Stimulated activated memory B cell treated with anti-CD40 and anti-IgM and Interleukin-4, amounts not matched to agents 10 μg/mL and 1 μg/mL and 100 μg/mL, for 72 hours (primary cell): ENCODE measurements at regions not wholly inside any gene's neighbourhood (a gene's known extent, or its start where the extent isn't known, plus 50 kb on each side); places are given as distances from the start of the nearest gene placed in this dataset.

Source experiments
- ATAC-seq: fragments of 150-1000 bp; cut with Tn5 transposase; 2 replicates; pipeline ENCODE4 v1.10.0; 2021
- H3K27ac Mint-ChIP-seq: one replicate; pipeline ENCODE4 v1.8.0; 2022; ENCODE audit warnings: mild to moderate bottlenecking, mixed read lengths
- H3K27me3 Mint-ChIP-seq: one replicate; pipeline ENCODE4 v1.8.0; 2022; ENCODE audit warnings: mixed read lengths
- H3K36me3 Mint-ChIP-seq: one replicate; pipeline ENCODE4 v1.8.0; 2022; ENCODE audit warnings: mixed read lengths
- H3K4me1 Mint-ChIP-seq: one replicate; pipeline ENCODE4 v1.8.0; 2022; ENCODE audit warnings: mixed read lengths
- H3K4me3 Mint-ChIP-seq: one replicate; pipeline ENCODE4 v1.8.0; 2022; ENCODE audit warnings: mild to moderate bottlenecking, moderate library complexity, mixed read lengths
- H3K9me3 Mint-ChIP-seq: one replicate; pipeline ENCODE4 v1.8.0; 2022; ENCODE audit warnings: mixed read lengths

DNA sequence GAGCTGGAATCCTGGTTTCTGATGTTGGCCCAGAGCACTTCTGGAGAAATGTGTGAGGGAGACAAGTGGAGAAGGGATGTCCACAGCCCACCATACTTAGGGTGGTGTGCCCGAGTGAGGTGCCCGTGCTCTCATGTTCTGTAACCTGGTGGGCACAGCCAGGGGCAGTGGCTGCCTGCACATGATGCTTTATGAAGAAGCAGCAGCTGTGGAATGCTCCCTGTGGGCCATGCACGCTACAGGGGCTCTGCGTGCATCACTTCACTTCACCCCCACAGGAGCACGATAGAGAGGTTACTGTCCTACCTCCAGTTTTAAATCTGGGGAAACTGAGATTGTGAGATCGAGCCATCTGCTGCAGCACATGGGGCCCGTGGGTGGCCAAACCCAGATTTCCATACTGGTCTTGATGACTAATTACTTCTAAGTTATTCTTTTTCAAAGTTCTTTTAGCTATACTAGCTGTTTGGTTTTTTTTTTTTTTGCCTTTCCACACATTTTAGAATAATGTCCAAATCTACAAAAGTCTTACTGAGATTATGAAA lies 441.6 kb downstream of the GADD45G start:
- H3K36me3 Mint-ChIP-seq: peaks cover 5% of the 10 kb centered on the region
- no peak for ATAC-seq
- peaks cover 4% of the 10 kb centered on the region for H3K9me3 Mint-ChIP-seq

DNA sequence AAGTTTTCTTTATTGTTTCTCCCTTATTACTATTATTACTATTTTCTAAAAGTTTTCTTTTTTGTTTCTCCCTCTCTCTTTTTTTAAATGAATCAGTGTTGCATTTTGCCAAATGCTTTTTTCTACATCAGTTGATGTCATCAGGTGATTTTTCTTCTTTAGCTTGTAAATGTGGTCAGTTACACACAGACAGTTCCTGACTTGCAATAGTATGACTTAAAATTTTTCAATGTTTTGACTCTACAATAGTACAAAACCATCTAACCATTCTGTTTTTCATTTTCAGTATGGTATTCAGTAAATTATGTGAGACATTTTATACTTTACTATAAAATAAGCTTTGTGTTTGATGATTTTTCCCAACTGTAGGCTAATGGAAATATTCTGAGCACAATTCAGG lies 443.0 kb downstream of the GADD45G start:
- no peak overlapping the region for H3K27ac Mint-ChIP-seq
- peaks cover 4% of the 10 kb centered on the region for H3K9me3 Mint-ChIP-seq
- no peaks in the 10 kb centered on the region for H3K27me3 Mint-ChIP-seq
- peaks cover 5% of the 10 kb centered on the region for H3K36me3 Mint-ChIP-seq
- no peak overlapping the region for H3K4me3 Mint-ChIP-seq
- peaks cover 6% of the 10 kb centered on the region for H3K4me1 Mint-ChIP-seq
- no peak for ATAC-seq

More for the DNA sequence above, 441.6 kb downstream of the GADD45G start:
- H3K27ac Mint-ChIP-seq: no peak overlapping the region
- peaks cover 6% of the 10 kb centered on the region for H3K4me1 Mint-ChIP-seq
- no peaks in the 10 kb centered on the region for H3K27me3 Mint-ChIP-seq
- H3K4me3 Mint-ChIP-seq: no peak overlapping the region

DNA sequence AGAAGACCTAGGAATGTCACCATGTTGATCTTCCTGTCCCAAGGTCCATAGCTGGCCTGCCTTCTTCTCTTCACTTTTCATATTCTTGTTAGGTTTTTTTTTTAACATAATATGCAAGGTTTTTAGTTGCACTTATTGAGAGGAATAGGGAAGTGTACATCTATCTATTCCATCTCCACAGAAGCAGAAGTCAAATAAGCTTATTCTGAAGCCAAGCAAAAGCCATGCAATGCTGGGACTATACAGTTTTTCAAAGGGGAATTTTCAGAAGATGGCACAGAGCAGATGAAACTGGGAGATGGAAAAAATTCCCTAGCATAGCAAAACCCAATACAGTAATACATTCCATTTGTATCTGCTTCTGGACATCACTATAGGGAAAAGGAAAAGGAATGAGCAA lies 447.6 kb downstream of the GADD45G start:
- Mint-ChIP-seq H3K4me1 (no peaks in the 10 kb centered on the region), H3K36me3 (peaks cover 14% of the 10 kb centered on the region), H3K27ac (no peak overlapping the region), H3K27me3 (peaks cover 13% of the 10 kb centered on the region), H3K4me3 (no peak overlapping the region), H3K9me3 (peaks cover 12% of the 10 kb centered on the region)
- no peak for ATAC-seq

DNA sequence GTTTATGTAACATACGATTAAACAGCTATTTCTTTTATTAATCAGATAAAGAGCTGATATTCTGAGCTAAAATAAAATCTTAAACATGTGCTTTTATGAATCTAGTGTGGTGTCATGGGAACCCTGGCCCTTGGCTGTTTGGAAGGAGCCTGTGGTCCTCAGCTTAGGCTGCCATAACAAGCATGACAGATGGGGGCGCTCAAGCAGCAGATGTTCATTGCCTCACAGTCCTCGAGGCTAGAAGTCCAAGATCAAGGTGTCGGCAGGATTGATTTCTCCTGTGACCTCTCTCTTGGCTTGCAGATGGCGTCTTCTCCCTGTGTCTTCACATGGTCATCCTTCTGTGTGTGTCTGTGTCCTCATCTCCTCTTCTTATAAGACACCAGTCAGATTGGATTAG lies 448.2 kb downstream of the GADD45G start:
- Mint-ChIP-seq H3K4me3 (no peak overlapping the region), H3K27me3 (peaks cover 13% of the 10 kb centered on the region), H3K4me1 (no peaks in the 10 kb centered on the region), H3K9me3 (peaks cover 12% of the 10 kb centered on the region), H3K36me3 (peaks cover 14% of the 10 kb centered on the region), H3K27ac (no peak overlapping the region)
- no peak for ATAC-seq

DNA sequence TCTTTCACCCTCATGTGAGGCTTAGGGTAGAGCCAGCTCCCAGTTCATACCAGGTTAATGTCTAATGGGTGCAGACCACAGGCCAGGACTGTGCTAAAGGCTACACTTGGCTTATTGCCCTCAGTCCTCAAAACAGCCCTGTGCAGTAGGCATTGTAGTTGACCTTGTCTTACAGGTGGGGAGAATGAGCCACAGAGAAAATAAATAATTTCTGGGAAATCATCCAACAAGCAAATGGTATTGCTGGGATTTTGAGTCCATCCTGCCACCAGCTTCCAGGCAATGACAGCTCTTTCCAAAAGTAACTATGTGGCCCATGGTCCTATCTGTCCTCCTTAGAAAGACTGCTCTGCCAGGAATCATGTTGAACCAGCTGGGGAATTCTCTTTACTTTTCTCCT lies 450.0 kb downstream of the GADD45G start:
- Mint-ChIP-seq H3K4me1 (no peaks in the 10 kb centered on the region), H3K36me3 (peaks cover 8% of the 10 kb centered on the region), H3K4me3 (no peak overlapping the region), H3K9me3 (peaks cover 8% of the 10 kb centered on the region), H3K27me3 (peaks cover 25% of the 10 kb centered on the region), H3K27ac (no peak overlapping the region)
- no peak for ATAC-seq

DNA sequence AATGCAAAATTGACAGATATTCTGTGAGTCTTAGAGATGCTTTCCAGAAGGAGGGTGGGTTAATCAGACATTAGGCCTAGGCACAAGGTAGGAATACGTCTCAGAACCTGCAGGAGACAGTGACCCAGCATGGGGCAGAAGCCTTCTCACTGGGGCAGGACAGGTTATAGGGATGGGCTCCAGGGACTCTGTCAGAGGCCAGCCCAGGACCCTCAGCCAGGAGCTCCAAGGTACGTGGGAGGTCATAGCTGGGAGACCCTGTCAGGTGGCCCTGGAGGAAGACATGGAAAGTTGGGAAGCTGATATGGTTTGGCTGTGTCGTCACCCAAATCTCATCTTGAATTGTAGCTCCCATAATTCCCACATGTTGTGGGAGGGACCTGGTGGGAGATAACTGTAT lies 450.4 kb downstream of the GADD45G start:
- Mint-ChIP-seq H3K4me1 (no peaks in the 10 kb centered on the region), H3K36me3 (peaks cover 8% of the 10 kb centered on the region), H3K4me3 (no peak overlapping the region), H3K27me3 (peaks cover 25% of the 10 kb centered on the region), H3K27ac (no peak overlapping the region), H3K9me3 (peaks cover 8% of the 10 kb centered on the region)
- ATAC-seq: no peak

DNA sequence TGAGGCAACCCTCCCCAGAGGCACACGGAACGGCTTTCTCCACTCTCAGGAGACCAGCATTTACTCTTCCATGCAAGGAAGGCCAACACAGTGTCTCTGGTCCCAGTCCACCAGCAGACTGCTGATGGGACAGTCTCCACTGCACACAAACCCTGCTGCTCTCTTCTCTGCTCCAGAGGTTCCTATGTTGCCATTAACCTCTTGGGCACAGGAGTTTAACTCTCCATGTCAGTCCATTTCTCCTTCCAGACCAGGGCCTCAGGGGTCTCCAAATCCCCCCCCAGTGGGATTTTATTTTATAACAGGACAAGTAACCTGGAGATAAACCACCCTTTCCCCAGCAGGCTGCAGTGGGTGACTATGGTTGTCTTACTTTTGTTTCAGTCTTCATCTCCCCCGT lies 452.5 kb downstream of the GADD45G start:
- H3K27me3 Mint-ChIP-seq: peaks cover 25% of the 10 kb centered on the region
- H3K27ac Mint-ChIP-seq: no peak overlapping the region
- H3K36me3 Mint-ChIP-seq: peaks cover 8% of the 10 kb centered on the region
- H3K4me1 Mint-ChIP-seq: no peaks in the 10 kb centered on the region
- no peak for ATAC-seq
- no peak overlapping the region for H3K4me3 Mint-ChIP-seq
- peaks cover 8% of the 10 kb centered on the region for H3K9me3 Mint-ChIP-seq

DNA sequence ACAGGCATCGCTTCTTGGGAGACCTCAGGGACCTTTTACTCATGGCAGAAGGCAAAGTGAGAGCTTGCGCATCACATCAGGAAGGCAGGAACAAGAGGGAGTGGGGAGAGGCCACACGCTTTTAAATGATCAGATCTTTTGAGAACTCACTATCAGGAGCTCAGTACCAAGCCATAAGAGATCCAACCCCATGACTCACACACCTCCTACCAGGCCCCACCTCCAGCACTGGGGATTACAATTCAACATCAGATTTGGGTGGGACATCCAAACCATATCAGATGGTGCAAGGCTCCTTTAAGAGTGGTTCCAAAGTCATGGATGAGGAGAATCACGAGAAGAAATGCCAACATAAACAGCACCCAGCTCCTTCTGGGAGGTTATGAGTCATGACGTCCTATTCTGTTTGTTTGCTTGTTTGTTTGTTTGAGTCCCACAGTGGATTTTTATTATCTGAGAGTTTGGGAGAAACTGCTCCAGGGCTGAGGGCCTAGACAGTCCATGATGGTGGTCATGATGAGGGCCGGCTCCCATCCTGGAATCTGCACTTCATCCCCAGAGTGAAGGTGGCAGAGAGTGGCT lies 453.5 kb downstream of the GADD45G start:
- ATAC-seq: no peak
- Mint-ChIP-seq H3K4me1 (no peaks in the 10 kb centered on the region), H3K4me3 (no peak overlapping the region), H3K27me3 (peaks cover 23% of the 10 kb centered on the region), H3K9me3 (peaks cover 8% of the 10 kb centered on the region), H3K36me3 (peaks cover 8% of the 10 kb centered on the region), H3K27ac (no peak overlapping the region)

DNA sequence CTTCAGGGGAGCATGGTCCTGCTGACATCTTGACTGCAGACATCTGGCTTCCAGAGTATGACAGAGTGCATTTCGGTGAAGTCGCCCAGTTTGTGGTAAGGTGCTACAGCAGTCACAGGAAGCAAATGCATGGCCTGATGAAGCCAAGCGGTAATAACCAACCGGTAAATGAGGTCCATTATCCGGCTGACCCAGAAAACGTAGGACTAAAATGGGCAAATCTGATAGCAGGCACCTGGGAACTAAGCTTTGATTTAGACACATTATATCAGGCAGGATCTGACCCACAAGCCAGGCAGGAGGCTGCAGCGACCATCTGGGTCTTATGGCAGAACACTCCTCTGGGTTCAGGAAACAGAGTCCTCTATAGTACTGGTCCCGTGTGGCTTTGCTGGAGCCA lies 454.6 kb downstream of the GADD45G start:
- ATAC-seq: no peak
- Mint-ChIP-seq H3K9me3 (peaks cover 8% of the 10 kb centered on the region), H3K27ac (no peak overlapping the region), H3K36me3 (peaks cover 8% of the 10 kb centered on the region), H3K27me3 (peaks cover 12% of the 10 kb centered on the region), H3K4me1 (no peaks in the 10 kb centered on the region), H3K4me3 (no peak overlapping the region)

DNA sequence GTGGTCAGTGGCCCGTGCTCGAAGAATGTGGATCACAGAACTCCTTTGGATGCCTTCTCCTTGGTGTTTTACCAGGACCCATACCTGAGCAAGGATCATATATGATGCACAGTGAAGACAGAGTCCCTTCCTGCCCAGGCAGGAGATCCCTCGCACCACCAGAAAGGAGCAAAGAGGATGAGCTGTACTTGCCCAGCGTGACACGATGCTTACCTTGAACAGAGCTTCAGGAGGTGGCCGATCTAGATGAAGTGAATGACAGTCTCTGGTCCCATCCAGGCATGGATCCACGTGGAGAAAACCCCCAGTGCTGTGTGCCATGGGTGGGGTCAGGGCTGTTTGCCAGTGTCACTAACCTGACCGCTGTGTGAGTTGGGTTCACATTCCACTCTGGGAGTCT lies 455.4 kb downstream of the GADD45G start:
- no peak for ATAC-seq
- H3K4me3 Mint-ChIP-seq: no peak overlapping the region
- H3K27ac Mint-ChIP-seq: no peak overlapping the region
- H3K4me1 Mint-ChIP-seq: no peaks in the 10 kb centered on the region
- peaks cover 8% of the 10 kb centered on the region for H3K9me3 Mint-ChIP-seq
- H3K27me3 Mint-ChIP-seq: peaks cover 12% of the 10 kb centered on the region
- H3K36me3 Mint-ChIP-seq: peaks cover 8% of the 10 kb centered on the region

DNA sequence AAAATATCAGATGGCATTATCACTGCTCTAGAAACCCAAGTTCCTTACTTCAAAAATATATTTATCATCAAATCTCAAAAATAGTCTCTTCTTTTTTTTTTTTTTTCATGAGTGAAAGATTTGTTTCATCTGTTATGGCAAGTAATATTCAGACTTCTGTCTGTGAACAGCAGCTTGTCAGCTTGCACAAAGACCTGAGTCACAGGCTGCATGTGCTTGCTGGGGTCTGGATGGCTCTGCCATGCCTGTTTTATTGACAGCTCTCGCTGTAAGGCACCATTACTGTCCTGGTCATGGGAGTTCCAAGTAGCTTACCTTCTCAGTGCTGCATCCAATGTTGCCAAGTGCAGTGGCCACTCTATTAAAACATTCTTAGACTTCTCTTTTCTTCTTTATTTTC lies 456.4 kb downstream of the GADD45G start:
- Mint-ChIP-seq H3K36me3 (peaks cover under 1% of the 10 kb centered on the region), H3K4me1 (no peaks in the 10 kb centered on the region), H3K27ac (no peak overlapping the region), H3K27me3 (peaks cover 12% of the 10 kb centered on the region), H3K4me3 (no peak overlapping the region), H3K9me3 (peaks cover 2% of the 10 kb centered on the region)
- ATAC-seq: no peak

DNA sequence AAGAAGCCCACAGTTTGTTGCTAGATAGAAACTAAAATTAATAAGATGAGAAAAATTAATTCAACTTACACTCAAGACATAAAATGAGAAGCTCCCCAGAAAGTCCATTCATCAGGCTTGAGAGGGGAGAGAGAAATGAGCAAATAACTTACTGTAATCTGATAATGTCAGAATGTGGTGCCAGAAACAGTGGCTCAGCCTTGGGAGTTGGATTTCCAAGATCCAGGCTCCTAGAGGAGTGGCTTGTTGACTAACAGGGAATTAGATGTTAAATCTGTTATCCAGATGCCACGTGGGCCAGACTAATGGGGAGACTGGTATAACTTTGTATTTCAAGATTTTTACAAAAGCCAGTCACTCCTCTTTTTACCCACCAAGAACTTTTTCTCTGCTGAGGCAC lies 458.2 kb downstream of the GADD45G start:
- H3K36me3 Mint-ChIP-seq: no peaks in the 10 kb centered on the region
- no peak overlapping the region for H3K4me3 Mint-ChIP-seq
- peaks cover 16% of the 10 kb centered on the region for H3K27me3 Mint-ChIP-seq
- no peak overlapping the region for H3K27ac Mint-ChIP-seq
- H3K4me1 Mint-ChIP-seq: no peaks in the 10 kb centered on the region
- no peak for ATAC-seq
- H3K9me3 Mint-ChIP-seq: no peaks in the 10 kb centered on the region

DNA sequence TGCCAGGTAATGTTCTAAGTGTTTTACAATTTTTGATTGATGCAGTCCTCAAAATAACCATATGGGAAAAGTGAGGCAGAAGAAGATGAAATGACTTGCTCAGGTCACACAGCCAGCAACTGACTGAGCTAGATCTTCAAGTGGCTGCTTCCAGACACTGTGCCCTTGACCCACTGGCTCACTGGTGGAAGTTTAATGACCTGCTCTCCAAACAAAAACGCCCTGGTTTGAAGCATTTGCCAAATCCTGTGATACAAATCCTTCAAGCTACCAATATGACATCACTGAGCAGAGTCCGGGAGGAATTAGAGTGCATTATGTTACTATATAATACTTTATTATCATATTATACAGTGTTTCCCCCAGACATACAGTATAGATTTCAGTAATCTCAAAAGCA lies 459.4 kb downstream of the GADD45G start:
- H3K27me3 Mint-ChIP-seq: peaks cover 19% of the 10 kb centered on the region
- H3K4me3 Mint-ChIP-seq: no peak overlapping the region
- no peaks in the 10 kb centered on the region for H3K9me3 Mint-ChIP-seq
- ATAC-seq: no peak
- H3K4me1 Mint-ChIP-seq: no peaks in the 10 kb centered on the region
- no peak overlapping the region for H3K27ac Mint-ChIP-seq
- no peaks in the 10 kb centered on the region for H3K36me3 Mint-ChIP-seq

DNA sequence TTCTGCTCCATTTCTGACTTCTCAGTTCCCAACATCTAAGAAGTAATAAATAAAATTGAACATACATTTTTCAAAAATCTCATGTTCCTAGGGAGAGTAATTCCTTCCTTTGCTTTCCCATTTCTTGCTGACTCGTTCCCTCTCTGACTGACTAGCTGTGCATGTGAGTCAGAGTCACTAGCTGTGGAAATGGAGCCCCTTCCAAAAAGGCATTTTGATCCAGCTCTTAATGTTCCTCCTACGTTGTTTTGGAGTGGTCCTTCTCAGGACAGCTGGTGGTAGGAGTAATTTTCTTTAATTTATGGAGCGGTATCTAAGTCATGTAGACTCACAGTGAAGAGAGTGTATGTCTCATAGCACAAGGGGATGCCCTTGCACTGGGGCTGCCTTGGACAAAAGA lies 460.2 kb downstream of the GADD45G start:
- H3K4me1 Mint-ChIP-seq: no peaks in the 10 kb centered on the region

DNA sequence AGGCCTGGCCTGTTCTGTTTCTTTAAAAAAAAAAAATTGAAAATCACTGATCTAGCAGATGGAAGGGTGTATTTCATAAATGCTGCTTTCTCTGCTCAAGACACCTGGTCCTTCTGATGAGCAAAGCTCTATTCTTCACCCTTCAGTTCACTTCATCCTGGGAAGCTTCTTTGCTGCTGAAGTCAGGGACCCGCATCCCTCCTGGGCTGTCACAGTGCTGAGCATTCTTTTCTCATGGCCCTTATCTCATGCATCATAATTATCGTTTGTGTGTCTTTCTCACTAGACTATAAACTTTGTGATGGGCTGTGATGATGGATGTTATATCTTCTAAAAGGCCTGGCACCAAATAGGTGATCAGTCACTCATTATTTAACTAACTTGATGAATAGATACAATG lies 461.0 kb downstream of the GADD45G start:
- H3K36me3 Mint-ChIP-seq: no peaks in the 10 kb centered on the region
- H3K4me3 Mint-ChIP-seq: no peak overlapping the region
- ATAC-seq: no peak
- H3K4me1 Mint-ChIP-seq: no peaks in the 10 kb centered on the region
- peaks cover 20% of the 10 kb centered on the region for H3K27me3 Mint-ChIP-seq
- H3K9me3 Mint-ChIP-seq: no peaks in the 10 kb centered on the region
- H3K27ac Mint-ChIP-seq: no peak overlapping the region

More for the DNA sequence above, 460.2 kb downstream of the GADD45G start:
- no peak for ATAC-seq
- Mint-ChIP-seq H3K27me3 (peaks cover 20% of the 10 kb centered on the region), H3K9me3 (no peaks in the 10 kb centered on the region), H3K4me3 (no peak overlapping the region), H3K36me3 (no peaks in the 10 kb centered on the region), H3K27ac (no peak overlapping the region)

DNA sequence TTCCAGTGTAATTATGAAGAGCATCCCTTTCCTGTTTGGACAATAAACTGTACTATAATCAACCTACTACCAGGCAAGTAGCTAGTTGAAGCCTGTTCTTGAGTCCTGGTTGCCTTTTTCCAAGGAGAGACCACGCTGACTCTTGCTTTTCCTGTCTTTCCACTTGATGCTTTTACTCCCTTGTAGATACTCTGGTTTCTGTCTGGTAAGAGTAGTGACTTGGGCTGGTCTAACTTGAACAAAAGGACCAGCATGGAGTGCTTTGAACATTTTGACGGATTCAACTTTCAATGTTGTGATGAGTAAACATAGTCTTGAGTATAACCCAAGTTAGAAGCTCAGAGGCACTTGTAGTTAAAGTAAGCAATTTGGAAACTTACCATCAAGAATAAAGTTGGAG lies 464.3 kb downstream of the GADD45G start:
- H3K4me3 Mint-ChIP-seq: no peak overlapping the region
- no peaks in the 10 kb centered on the region for H3K36me3 Mint-ChIP-seq
- no peaks in the 10 kb centered on the region for H3K9me3 Mint-ChIP-seq
- peaks cover 20% of the 10 kb centered on the region for H3K27me3 Mint-ChIP-seq
- H3K4me1 Mint-ChIP-seq: no peaks in the 10 kb centered on the region
- no peak for ATAC-seq
- H3K27ac Mint-ChIP-seq: no peak overlapping the region
